Globus pallidus (tissue), 1 donor: ENCODE measurements at regions not wholly inside any gene's neighbourhood (a gene's known extent, or its start where the extent isn't known, plus 50 kb on each side); places are given as distances from the start of the nearest gene placed in this dataset.
A peak's percentile ranks its signal among the peaks of the same experiment; 100 is the strongest.

Experiments
- DNase-seq: peaks from one replicate; pipeline ENCODE4 v3.0.0-alpha.2; 2015; ENCODE audit warnings: low spot score

DNA sequence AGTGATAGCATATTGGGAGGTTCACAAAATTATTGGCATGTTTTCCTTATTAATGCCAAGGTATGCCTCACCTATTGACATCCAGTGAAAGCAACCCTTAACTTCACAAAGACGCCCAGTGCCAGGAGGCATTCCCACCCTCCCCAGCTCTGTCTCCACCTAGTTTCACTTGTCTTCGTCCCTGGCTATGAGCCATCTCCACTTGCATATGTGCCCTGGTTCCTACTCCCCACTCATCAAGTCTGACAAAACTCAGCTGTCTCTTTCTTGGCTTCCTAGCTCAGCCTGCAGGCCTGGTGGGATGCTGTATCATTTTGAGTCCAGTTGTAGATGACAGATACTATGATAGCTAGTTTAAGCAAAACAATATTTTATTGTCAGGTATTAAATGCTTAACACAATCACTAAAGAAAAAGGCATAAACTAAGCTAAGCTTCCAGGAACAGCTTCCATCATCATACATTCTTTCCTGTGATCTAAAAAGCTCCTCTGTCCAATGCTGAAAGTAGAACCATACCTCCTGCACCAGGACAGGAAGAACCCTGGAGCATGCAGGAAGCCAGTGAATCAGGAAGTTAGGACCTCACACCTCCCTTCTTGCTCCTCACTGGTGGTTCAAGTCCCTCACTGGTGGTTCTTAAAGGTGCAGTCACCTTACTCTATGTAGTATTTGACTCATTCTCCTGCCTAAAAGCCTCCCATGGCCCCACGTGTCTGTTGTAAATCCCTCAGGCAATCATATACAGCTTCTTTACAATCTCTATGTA, 410.3 kb upstream of the RASGEF1B start:
- DNase-seq, result no peak

DNA sequence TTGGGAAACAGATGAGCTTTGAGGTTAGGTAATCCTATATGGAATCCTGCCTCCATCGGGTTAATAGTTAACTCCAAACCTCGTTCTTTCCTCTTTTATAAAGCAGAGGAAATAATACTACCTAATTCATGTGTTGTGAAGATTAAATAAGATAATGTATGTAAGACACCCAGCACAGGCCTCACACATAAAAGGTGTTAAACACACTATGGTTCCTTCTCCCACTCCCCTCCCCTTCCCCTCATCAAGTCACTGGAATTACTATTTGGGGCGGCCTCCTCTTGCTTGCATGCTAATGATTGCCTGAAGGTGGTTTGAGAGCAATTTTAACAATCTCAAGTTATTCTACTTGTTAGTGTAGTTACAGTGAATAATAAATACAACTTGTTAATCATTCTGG, 404.4 kb upstream of the RASGEF1B start:
- no peak for DNase-seq

DNA sequence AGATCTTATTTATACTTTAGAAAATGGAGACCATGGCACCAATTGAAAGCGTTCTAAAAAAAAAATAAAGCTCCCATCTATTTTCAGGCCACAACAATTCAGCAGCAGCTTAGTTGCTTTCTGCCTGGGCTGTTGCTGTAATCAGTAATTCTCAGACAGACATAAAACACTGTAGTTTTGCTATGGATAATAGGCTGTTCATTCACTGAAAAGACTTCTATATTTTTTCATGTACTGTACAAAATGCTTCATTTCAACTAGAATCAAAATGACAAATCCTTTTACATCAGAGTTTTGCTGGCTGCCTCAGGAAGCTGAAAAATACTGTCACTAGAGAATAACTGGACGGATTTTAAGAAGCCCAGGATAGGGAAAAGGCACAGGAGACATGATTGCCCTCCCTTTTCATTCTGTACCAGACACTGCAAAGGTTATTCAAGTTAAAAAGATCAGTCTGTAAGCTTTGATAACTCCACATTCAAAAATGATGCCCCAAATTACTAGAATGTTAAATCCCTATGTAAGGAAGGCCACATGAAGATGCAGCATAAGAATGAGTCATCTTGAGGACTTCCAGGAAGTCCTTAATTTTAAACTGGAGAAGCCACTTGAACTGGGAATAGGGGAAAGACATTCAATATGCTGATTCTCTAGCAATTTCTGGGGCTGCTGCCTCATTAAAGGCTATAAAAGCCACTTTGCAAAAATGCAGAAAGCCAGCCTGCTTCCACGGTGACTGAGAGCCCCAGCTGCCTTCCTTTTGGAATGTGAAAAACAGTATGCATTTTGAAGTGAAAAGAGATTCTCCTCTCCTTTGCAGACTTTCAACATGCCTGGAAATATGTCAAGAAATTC, 403.2 kb upstream of the RASGEF1B start:
- DNase-seq, result no peak

DNA sequence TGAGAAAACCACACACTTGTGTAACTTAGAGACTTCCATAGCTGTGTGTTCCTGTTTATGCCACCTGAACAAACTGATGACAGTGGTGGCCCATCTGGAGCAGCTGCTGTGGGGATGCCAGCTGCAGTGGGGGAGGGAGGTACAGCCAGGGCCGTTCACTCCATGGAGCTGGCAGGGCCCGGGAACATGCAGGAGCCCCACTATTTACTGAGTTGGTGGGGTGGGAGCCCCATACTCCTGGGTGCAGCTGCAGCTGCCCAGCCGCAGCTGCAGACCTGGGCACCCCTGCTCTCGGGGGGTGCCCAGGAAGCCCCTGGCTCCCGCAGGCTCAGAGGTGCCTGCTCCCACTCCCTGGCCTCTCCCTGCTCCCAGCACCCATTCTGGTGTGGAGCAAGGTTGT, 398.6 kb upstream of the RASGEF1B start:
- no peak for DNase-seq

DNA sequence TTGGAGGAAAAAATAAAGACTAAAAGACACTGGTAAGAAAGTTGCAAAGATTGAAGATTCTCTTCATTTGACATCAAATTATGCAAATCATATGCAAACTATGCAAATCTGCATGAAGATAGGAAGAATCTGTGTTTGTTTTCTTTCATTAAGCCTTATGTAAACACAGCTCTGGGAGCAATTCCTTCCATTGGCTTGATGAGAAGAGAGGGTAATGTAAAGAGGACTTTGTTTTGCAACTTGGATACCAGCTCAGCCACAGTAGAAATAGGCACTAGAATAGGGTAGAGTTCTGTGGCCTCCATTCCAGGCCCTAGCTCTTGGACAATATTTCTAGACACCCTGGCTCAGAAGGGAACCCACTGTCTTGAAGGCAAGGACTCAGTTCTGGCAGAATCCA, 388.4 kb upstream of the RASGEF1B start:
- DNase-seq, result no peak

DNA sequence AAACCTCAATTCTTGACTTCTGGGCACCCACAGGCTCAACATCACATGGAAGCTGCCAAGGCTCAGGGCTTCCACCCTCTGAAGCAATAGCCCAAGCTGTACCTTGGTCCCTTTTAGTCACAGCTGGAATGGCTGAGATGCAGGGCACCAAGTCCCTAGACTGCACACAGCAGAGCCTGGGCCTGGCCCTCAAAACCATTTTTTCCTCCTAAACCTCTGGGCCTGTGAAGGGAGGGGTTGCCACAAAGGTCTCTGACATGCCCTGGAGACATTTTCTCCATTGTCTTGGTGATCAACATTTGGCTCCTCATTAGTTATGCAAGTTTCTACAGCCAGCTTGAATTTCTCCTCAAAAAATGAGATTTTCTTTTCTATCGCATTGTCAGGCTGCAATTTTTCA, 382.7 kb upstream of the RASGEF1B start:
- DNase-seq, result no peak

DNA sequence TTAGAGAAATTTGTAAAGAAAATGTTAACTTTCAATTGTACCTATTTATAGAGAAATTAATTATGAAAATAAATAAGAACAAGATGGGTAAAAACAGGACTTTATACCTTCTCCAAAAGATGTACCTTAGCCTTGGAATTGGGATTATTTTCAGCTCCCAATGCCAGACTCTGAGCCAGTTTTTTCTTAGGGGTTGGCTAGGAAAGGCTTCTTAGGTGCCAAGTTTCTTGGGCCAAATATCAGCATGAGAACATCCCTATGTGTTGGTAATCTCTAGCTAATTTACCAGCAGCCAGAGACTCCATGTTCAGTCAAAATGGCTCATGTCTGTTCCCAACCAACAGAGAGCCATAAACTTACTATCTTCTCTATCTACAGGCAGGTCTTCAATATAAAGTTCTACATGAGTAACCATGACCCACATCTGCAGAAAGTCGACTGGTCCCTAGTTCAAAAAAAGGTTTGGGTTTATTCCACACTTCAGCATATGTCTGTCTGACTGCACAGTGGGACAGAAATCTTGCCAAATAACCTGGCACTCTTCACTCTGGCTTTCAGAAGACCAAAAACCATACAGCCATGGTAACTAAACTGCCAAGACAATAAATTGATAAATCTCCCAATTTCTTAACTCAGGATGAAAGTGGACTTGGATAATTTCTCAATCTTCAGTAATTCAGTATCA, 380.5 kb upstream of the RASGEF1B start:
- DNase-seq, result no peak

DNA sequence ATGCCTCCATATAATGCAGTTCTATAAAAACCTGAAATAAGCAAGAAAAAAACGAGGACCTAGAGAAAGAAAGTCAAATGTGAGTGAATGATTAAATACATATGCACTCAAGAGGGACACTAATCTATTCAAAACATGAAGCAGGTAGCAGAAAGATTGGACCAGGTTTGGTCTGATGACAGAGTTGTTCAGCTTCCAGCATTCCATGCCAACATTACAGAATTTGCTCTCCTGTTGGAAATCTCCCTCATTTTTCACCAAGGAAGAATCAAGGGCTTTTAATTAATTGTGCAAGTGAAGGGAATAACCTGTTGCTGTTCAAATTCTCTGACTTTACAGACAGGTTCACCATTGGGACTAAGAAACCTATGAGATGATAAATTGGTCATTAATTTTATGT, 379.0 kb upstream of the RASGEF1B start:
- DNase-seq, result no peak

DNA sequence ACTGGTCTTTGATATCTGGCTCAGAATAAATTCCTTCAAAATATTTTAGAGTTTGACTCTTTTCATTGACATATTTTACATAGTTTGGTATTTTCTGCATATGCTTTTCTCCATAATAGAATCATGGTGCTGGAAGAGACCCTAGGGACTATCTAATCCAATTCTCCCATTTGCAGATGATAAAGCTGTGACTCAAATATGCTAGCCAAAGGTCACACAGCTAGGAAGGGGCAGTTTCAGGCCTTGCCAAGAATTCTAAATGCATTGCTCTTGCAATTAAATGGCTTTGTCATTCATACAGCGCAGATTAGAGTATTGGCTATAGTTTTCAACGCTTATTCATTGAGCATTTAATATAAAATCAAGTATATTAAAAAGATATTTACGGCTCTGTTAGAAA, 374.1 kb upstream of the RASGEF1B start:
- DNase-seq, result no peak

DNA sequence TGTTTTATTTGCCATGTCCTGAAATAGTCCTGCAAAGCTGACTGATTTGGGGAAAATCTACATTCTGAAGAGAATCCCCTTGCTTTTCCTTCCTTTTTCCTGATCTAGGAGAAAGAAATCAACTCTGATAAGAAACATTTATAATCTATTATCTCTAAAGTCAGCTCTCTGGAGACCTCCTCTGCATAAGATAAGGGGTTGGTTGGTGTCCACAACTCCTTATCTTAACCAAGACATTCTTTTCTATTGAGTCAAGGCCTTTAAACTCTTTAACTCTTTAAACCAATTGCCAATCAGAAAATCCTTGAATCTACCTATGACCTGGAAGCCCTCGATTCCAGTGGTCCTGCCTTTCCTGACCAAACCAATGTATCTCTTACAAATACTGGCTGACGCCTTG, 373.6 kb upstream of the RASGEF1B start:
- no peak for DNase-seq

DNA sequence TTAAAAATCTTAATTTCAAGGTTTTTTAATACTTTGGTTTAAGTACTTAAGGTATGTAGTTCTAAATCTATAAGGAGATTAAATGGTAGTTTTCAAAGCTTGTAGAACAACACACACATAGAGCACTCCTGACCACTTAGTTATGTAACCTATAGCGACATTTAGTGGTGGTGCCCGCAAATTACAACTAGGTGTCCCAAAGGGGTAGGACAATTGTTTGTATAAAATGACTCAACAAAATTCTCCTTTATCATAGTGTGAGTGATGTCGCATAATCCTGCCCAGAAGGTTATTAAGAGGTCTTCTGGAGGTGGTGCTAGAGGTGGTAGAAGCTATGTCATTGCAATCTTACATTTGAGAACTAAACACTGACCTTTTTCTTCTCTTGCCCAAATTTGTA, 373.0 kb upstream of the RASGEF1B start:
- DNase-seq, result peak; percentile 85

DNA sequence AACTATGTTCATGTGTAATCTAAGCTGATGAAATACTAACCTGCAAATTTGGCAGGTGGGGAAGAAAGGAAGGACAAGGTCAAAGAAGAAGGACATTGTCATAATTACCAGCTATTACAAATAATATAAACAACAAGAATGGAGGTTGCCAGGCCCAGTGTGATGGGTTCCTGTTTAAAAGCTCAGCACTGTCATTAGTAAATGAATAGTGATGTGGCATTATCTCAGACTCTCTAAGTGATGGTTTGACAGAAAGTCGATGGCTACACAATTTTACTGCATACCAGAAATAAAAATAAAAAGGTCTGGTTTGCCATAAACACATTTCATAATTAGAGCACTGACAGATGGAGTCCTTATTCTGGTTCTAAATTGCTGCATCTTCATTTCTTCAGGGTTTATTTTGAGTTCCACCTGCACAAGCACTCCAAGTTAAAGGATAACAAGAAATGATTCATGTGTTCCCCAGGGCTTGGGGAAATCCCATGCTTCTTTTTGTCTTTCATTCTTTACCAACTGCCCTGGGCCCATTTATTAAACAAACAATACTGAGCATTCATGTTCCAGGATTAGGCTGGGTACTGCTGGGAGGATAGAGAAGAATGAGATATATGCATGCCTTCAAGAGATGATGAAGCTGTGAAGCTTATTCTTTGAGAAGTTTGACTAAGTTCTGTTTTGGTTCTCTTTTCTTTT, 367.8 kb upstream of the RASGEF1B start:
- DNase-seq, result peak; percentile 33

DNA sequence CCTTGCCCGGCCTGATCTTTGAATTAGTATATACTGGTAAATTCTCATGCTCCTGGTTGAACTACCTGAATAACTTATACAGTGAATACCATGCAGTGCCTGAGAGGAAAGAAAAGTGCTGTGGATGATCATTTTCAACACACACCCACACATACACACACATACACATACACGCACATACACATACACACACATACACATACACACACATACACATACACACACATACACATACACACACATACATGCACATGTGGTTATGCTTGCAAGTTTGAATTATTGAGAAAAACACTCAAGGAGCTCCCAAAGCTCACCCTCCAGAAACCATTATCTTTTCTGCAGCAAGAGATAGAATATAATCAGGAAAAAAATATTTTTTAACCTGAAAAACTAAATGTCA, 366.9 kb upstream of the RASGEF1B start:
- no peak for DNase-seq

DNA sequence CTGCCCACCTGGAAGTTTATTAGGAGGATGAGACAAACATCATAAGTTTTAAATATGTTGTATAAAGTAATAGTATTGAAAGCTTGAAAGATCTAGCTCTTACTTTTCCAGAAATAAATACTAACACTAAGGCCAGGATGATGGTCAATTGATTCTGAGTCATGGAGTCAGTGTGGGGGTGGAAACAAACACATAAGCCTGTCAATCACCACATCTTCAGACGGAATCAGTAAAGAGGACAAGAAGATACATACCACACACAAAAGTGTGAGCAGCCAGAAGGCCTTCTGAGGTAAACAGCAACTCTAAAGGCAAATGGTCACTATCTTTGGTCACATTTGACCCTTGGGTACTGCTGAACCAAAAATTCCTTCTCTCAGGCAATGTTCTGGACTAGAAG, 365.0 kb upstream of the RASGEF1B start:
- DNase-seq, result no peak

DNA sequence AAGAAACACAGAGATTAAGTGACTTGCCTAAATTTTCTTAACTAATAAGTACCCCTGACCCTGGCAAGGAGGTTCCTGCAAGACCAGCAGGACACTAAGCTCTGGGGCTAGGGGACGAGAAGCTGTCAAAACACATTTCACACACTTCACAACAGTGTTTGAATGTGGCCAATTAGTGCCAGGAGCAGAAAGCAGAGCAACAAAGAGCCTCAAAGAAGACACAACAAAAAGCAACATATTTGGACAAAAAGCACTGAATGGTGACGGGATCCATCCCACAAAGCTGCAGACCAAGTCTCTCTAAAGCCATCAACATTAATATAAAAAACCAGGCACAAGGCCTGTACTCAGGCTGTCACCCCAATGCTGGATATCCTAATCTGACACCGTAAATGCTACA, 361.9 kb upstream of the RASGEF1B start:
- peak; percentile 79 for DNase-seq

DNA sequence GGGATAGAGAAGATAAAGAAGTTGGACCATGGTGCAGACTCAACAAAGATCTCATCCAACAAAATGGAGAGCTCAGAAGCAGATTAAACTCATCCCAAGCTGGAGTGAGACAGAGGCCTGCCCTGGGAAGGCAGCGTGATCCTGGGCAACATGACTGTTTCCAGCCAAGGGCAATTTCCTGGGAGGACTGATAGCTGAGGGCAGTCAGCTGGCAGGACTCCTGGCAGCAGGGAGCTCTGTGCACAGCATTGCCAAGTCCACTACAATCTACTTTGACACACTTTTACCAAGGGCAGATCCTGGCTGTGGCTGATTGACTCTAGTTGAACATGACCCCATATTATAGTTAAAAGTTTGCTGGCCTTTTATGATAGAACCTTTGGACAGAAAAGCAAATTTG, 357.3 kb upstream of the RASGEF1B start:
- DNase-seq, result no peak

DNA sequence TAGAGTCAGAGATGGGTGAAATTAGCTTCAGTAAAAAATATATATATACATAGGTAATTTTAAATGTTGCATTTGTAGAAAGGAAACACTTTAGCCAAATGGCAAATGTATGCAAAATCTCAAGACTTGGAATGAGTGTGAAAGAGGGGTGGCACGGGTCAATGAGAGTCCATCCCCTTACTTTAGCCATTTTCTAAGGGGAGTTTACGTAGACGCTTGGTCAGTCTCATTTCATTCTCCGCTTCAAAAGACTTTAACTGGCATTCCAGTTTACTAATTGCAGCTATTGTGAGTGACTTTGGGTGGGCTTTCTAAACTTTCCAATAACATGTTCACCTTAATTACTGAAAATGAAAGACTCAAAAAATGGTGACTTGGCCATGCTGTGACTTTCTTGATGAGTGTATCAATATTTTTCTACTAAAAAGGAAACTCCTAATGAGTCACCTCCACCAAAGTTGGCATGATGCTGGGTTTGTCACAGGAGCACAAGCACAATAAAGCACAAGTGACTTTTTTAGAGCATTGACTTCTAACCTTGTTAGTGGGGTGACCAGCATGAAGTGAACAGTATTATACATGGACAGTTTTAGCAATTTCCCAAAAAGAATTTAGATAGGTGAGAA, 356.0 kb upstream of the RASGEF1B start:
- DNase-seq, result no peak

DNA sequence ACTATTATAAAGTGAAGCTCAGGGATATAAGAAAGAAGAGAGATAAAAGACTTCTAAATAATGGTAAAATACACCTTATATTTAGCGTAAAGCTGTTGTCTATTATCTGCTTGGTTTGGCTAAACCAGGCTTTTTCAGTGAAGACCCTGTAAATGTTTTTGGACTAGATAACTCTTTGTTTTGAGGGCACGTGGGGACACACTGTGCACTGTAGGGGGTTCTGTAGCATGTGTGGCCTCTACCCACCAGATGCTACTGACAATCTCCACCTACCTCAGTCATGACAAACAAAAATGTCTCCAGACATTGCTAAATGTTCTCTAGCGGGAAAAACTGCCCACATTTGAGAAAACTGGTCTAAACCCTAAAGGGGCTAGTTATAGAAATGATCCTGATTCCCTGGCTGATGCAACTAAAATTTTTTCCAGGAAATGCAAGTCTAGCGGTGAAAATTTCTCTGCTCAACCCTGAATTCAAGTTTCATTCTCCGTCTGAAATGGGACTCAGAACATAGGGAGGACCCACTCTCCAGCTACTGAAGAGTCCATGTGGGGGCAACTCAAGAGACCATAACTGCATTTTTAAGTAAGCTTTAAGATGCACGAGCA, 355.2 kb upstream of the RASGEF1B start:
- no peak for DNase-seq

DNA sequence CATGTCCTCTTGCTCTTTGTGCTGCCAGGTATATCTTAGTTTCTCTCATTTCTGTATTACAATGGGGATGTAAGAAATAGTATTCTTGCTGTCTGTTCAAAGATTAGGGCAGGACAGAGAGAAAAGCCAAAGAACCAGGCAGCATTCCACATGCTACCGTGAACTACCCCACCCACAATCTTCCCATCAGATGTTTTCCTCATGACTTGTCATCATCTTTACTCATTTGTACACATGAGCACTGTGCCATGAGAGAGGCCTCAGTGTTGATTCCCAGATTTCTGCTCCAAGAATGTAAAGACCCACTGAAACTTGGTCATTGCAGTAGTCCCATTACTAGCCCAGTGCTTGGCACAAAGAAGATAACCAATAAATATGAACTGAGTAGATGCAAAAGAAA, 354.6 kb upstream of the RASGEF1B start:
- DNase-seq, result no peak

DNA sequence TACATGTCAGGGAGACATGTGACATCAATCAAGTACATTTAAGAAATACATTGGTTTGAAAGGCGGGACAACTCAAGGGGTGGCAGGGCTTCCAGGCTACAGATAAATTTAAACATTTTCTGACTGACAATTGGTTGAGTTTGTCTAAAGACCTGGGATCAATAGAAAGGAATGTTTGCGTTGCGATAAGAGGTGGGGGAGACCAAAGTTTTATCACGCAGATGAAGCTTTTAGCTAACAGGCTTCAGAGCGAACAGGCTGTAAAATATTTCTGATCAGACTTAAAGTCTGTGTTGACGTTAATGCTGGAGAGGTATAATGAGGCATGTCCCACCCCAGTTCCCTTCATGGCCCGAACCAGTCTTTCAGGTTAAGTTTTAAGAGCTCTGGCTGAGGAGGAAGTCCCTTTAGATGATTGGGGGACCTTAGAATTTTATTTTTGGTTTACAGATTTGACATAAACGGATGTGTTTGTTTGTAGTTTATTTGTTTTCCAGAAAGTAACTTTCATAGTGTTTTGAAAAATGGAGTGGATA, 346.7 kb upstream of the RASGEF1B start:
- DNase-seq, result no peak
